ENCODE measurements at regions not wholly inside any gene's neighbourhood (a gene's known extent, or its start where the extent isn't known, plus 50 kb on each side); places are given as distances from the start of the nearest gene placed in this dataset.

- Mint-ChIP-seq H3K4me1 (no peaks in the 10 kb centered on the region), H3K4me3 (no peak overlapping the region), H3K36me3 (no peaks in the 10 kb centered on the region), H3K27ac (no peak overlapping the region), H3K27me3 (no peaks in the 10 kb centered on the region), H3K9me3 (peaks cover 2% of the 10 kb centered on the region)
- CTCF ChIA-PET: no interaction called here
- DNase-seq: no peak
Measured at GRCh38 chr12:19867970-19868369, 428.7 kb downstream of the AEBP2 start.

- Mint-ChIP-seq H3K36me3 (no peaks in the 10 kb centered on the region), H3K27me3 (no peaks in the 10 kb centered on the region), H3K27ac (no peak overlapping the region), H3K4me3 (no peak overlapping the region), H3K9me3 (peaks cover 2% of the 10 kb centered on the region), H3K4me1 (no peaks in the 10 kb centered on the region)
- CTCF ChIA-PET: no interaction called here
- DNase-seq: no peak
Measured at GRCh38 chr12:19869413-19869812, 430.1 kb downstream of the AEBP2 start.

GRCh38 chr12:19872621-19873540 is 433.6 kb downstream of the AEBP2 start:
- H3K36me3 Mint-ChIP-seq: no peaks in the 10 kb centered on the region
- H3K9me3 Mint-ChIP-seq: peaks cover 2% of the 10 kb centered on the region
- no peak for DNase-seq
- no peak overlapping the region for H3K27ac Mint-ChIP-seq
- H3K4me1 Mint-ChIP-seq: no peaks in the 10 kb centered on the region
- CTCF ChIA-PET: no interaction called here
- no peaks in the 10 kb centered on the region for H3K27me3 Mint-ChIP-seq
- no peak overlapping the region for H3K4me3 Mint-ChIP-seq

- DNase-seq: no peak
- Mint-ChIP-seq H3K4me1 (no peaks in the 10 kb centered on the region), H3K27me3 (no peaks in the 10 kb centered on the region), H3K4me3 (no peak overlapping the region), H3K9me3 (no peaks in the 10 kb centered on the region), H3K27ac (no peak overlapping the region), H3K36me3 (no peaks in the 10 kb centered on the region)
- CTCF ChIA-PET: no interaction called here
Measured at GRCh38 chr12:19880076-19880475, 440.8 kb downstream of the AEBP2 start.

- no peaks in the 10 kb centered on the region for H3K36me3 Mint-ChIP-seq
- CTCF ChIA-PET: no interaction called here
Measured at GRCh38 chr12:19880721-19881120, 441.4 kb downstream of the AEBP2 start.

GRCh38 chr12:19882346-19882745 is 443.1 kb downstream of the AEBP2 start:
- DNase-seq: no peak
- no peak overlapping the region for H3K27ac Mint-ChIP-seq
- H3K9me3 Mint-ChIP-seq: no peaks in the 10 kb centered on the region
- H3K36me3 Mint-ChIP-seq: no peaks in the 10 kb centered on the region
- H3K27me3 Mint-ChIP-seq: no peaks in the 10 kb centered on the region
- no peaks in the 10 kb centered on the region for H3K4me1 Mint-ChIP-seq
- H3K4me3 Mint-ChIP-seq: no peak overlapping the region
- CTCF ChIA-PET: no interaction called here

More at GRCh38 chr12:19880721-19881120, 441.4 kb downstream of the AEBP2 start:
- Mint-ChIP-seq H3K4me3 (no peak overlapping the region), H3K27ac (no peak overlapping the region), H3K27me3 (no peaks in the 10 kb centered on the region), H3K9me3 (no peaks in the 10 kb centered on the region), H3K4me1 (no peaks in the 10 kb centered on the region)
- DNase-seq: no peak

GRCh38 chr12:19884021-19884492 is 444.8 kb downstream of the AEBP2 start:
- no peaks in the 10 kb centered on the region for H3K27me3 Mint-ChIP-seq
- no peak for DNase-seq
- H3K27ac Mint-ChIP-seq: no peak overlapping the region
- H3K4me3 Mint-ChIP-seq: no peak overlapping the region
- no peaks in the 10 kb centered on the region for H3K9me3 Mint-ChIP-seq
- no peaks in the 10 kb centered on the region for H3K36me3 Mint-ChIP-seq
- no peaks in the 10 kb centered on the region for H3K4me1 Mint-ChIP-seq
- CTCF ChIA-PET: no interaction called here

GRCh38 chr12:19885093-19885812 is 446.0 kb downstream of the AEBP2 start:
- H3K4me1 Mint-ChIP-seq: no peaks in the 10 kb centered on the region
- no peaks in the 10 kb centered on the region for H3K9me3 Mint-ChIP-seq
- no peak overlapping the region for H3K27ac Mint-ChIP-seq
- no peaks in the 10 kb centered on the region for H3K36me3 Mint-ChIP-seq
- no peak overlapping the region for H3K4me3 Mint-ChIP-seq
- no peaks in the 10 kb centered on the region for H3K27me3 Mint-ChIP-seq
- no peak for DNase-seq
- CTCF ChIA-PET: no interaction called here

GRCh38 chr12:19886065-19886464 is 446.8 kb downstream of the AEBP2 start:
- CTCF ChIA-PET: no interaction called here
- H3K4me3 Mint-ChIP-seq: no peak overlapping the region
- H3K27ac Mint-ChIP-seq: no peak overlapping the region
- no peak for DNase-seq
- no peaks in the 10 kb centered on the region for H3K27me3 Mint-ChIP-seq
- no peaks in the 10 kb centered on the region for H3K9me3 Mint-ChIP-seq
- no peaks in the 10 kb centered on the region for H3K36me3 Mint-ChIP-seq
- H3K4me1 Mint-ChIP-seq: no peaks in the 10 kb centered on the region

- CTCF ChIA-PET: no interaction called here
- Mint-ChIP-seq H3K27me3 (no peaks in the 10 kb centered on the region), H3K9me3 (no peaks in the 10 kb centered on the region), H3K4me1 (no peaks in the 10 kb centered on the region), H3K27ac (no peak overlapping the region), H3K36me3 (no peaks in the 10 kb centered on the region), H3K4me3 (no peak overlapping the region)
- DNase-seq: no peak
Measured at GRCh38 chr12:19886639-19887064, 447.4 kb downstream of the AEBP2 start.

- Mint-ChIP-seq H3K27ac (no peak overlapping the region), H3K4me3 (no peak overlapping the region), H3K27me3 (no peaks in the 10 kb centered on the region), H3K9me3 (no peaks in the 10 kb centered on the region), H3K4me1 (no peaks in the 10 kb centered on the region), H3K36me3 (no peaks in the 10 kb centered on the region)
- CTCF ChIA-PET: no interaction called here
- no peak for DNase-seq
Measured at GRCh38 chr12:19890024-19890423, 450.7 kb downstream of the AEBP2 start.

GRCh38 chr12:19891936-19892591 is 452.8 kb downstream of the AEBP2 start:
- no peaks in the 10 kb centered on the region for H3K4me1 Mint-ChIP-seq
- no peak overlapping the region for H3K27ac Mint-ChIP-seq
- peaks cover 5% of the 10 kb centered on the region for H3K27me3 Mint-ChIP-seq
- H3K4me3 Mint-ChIP-seq: no peak overlapping the region
- CTCF ChIA-PET: interaction anchor here (0.6 to 1.1 kb wide), 2 partner anchors 110 to 134 kb away, joined by 3 to 5 read pairs; no protein-coding TSS in a partner anchor
- no peaks in the 10 kb centered on the region for H3K9me3 Mint-ChIP-seq
- no peak for DNase-seq
- H3K36me3 Mint-ChIP-seq: no peaks in the 10 kb centered on the region

GRCh38 chr12:19893514-19893913 is 454.2 kb downstream of the AEBP2 start:
- Mint-ChIP-seq H3K4me3 (no peak overlapping the region), H3K36me3 (no peaks in the 10 kb centered on the region), H3K27me3 (peaks cover 5% of the 10 kb centered on the region), H3K4me1 (no peaks in the 10 kb centered on the region), H3K9me3 (no peaks in the 10 kb centered on the region), H3K27ac (no peak overlapping the region)
- CTCF ChIA-PET: no interaction called here
- no peak for DNase-seq

GRCh38 chr12:19894050-19894449 is 454.8 kb downstream of the AEBP2 start:
- Mint-ChIP-seq H3K27ac (no peak overlapping the region), H3K4me3 (no peak overlapping the region), H3K4me1 (no peaks in the 10 kb centered on the region), H3K27me3 (peaks cover 5% of the 10 kb centered on the region), H3K36me3 (no peaks in the 10 kb centered on the region), H3K9me3 (no peaks in the 10 kb centered on the region)
- CTCF ChIA-PET: no interaction called here
- no peak for DNase-seq

Measured in activated naive CD4-positive, alpha-beta T cell treated with anti-CD3 and anti-CD28 coated beads, Interleukin-2, amount 10 ng/mL, durations not matched to agents 7 days and 5 days (primary cell).